ENCODE measurements at regions not wholly inside any gene's neighbourhood (a gene's known extent, or its start where the extent isn't known, plus 50 kb on each side); places are given as distances from the start of the nearest gene placed in this dataset.
"Not testable (repeated sequence)": the region's sequence is repeated elsewhere in the genome, so short reads cannot be mapped to it uniquely, and the experiment has no call there.

DNA sequence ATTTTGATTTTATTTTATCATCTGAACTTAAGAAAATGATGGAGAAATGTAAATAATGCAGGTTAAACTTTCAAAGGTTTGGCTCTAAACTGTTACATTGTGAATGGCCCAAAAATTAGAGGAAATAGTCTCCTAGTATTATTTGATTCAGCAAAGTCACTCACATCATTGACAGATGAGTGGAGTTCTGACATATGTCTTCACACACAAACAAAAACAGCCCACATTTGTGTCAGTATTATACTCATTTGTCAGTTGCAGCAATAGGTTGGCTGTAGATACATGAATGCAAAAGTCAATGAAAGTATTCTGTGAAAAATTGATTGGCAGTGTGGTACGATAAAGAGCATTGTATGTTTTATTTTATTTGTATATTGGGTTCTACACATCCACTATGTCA, 108.8 kb upstream of the BMPER start:
- H3K9ac ChIP-seq (ENCODE audit: low read length): no peak overlapping the region
- no peak overlapping the region for H2AFZ ChIP-seq (ENCODE audit: low read depth, low read length, poor library complexity, severe bottlenecking)
- H3K27me3 ChIP-seq (ENCODE audit: insufficient read depth, low read length): 0 out of 2 replicates have a peak, but pooled peaks cover 3% of the 10 kb centered on the region
- H3K4me3 ChIP-seq (replicated peaks in 1 of 2; ENCODE audit: low read depth in 1 of 2, low read length in 2 of 2): no peak overlapping the region
- ChIA-PET POLR2A (no interaction called here), RAD21 (ENCODE audit: low non-redundant PET in 1 of 2, low total read pairs in 2 of 2, uncharacterized antibody in 2 of 2, unreplicated experiment in 2 of 2) (no interaction called here), CTCF (no interaction called here)
- ATAC-seq: no peak
- H3K27ac ChIP-seq (ENCODE audit: low read depth, low read length): no peak overlapping the region
- no peaks in the 10 kb centered on the region for H3K79me2 ChIP-seq (ENCODE audit: insufficient read depth, low read length)
- no TSS peak for BruUV-seq (replicated peaks)
- H3K36me3 ChIP-seq (ENCODE audit: control insufficient read depth in 1 of 2, insufficient read depth in 2 of 2, low read length in 2 of 2): no peaks in the 10 kb centered on the region
- intact Hi-C loops (cut with micrococcal nuclease): no loop called here
- TF ChIP-seq, protein P1, sequence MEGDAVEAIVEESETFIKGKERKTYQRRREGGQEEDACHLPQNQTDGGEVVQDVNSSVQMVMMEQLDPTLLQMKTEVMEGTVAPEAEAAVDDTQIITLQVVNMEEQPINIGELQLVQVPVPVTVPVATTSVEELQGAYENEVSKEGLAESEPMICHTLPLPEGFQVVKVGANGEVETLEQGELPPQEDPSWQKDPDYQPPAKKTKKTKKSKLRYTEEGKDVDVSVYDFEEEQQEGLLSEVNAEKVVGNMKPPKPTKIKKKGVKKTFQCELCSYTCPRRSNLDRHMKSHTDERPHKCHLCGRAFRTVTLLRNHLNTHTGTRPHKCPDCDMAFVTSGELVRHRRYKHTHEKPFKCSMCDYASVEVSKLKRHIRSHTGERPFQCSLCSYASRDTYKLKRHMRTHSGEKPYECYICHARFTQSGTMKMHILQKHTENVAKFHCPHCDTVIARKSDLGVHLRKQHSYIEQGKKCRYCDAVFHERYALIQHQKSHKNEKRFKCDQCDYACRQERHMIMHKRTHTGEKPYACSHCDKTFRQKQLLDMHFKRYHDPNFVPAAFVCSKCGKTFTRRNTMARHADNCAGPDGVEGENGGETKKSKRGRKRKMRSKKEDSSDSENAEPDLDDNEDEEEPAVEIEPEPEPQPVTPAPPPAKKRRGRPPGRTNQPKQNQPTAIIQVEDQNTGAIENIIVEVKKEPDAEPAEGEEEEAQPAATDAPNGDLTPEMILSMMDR (IDR thresholded peaks at IDR 0.05 in 2 of 3, conservative IDR thresholded peaks at IDR 0.05 in 1 of 3; ENCODE audit: borderline replicate concordance in 1 of 3, insufficient read depth in 1 of 3, low read depth in 2 of 3, low read length in 2 of 3): no peak
- TF ChIP-seq SRF (IDR thresholded peaks at IDR 0.05; ENCODE audit: low read depth): no peak
- no peak for TF ChIP-seq EZH2 (IDR thresholded peaks at IDR 0.05)
- TF ChIP-seq CEBPB (IDR thresholded peaks at IDR 0.05; ENCODE audit: low read depth): no peak
- TF ChIP-seq SP1 (IDR thresholded peaks at IDR 0.05; ENCODE audit: low read depth): no peak
- TF ChIP-seq FOSL1 (IDR thresholded peaks at IDR 0.05; ENCODE audit: low read depth): no peak
- no peak for TF ChIP-seq POLR2AphosphoS5 (IDR thresholded peaks at IDR 0.05; ENCODE audit: low read depth, low read length)
- no peak for TF ChIP-seq YY1 (IDR thresholded peaks at IDR 0.05; ENCODE audit: extremely low read depth, insufficient replicate concordance, low read depth, low read length)
- no peak for TF ChIP-seq JUND (IDR thresholded peaks at IDR 0.05)
- TF ChIP-seq ZNF274 (IDR thresholded peaks at IDR 0.05; ENCODE audit: low read depth, low read length): no peak
- TF ChIP-seq CBX3 (IDR thresholded peaks at IDR 0.05; ENCODE audit: low read depth): no peak
- TF ChIP-seq ZFX (IDR thresholded peaks at IDR 0.05): no peak
- TF ChIP-seq, protein P2, sequence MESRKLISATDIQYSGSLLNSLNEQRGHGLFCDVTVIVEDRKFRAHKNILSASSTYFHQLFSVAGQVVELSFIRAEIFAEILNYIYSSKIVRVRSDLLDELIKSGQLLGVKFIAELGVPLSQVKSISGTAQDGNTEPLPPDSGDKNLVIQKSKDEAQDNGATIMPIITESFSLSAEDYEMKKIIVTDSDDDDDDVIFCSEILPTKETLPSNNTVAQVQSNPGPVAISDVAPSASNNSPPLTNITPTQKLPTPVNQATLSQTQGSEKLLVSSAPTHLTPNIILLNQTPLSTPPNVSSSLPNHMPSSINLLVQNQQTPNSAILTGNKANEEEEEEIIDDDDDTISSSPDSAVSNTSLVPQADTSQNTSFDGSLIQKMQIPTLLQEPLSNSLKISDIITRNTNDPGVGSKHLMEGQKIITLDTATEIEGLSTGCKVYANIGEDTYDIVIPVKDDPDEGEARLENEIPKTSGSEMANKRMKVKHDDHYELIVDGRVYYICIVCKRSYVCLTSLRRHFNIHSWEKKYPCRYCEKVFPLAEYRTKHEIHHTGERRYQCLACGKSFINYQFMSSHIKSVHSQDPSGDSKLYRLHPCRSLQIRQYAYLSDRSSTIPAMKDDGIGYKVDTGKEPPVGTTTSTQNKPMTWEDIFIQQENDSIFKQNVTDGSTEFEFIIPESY (IDR thresholded peaks at IDR 0.05; ENCODE audit: extremely low read depth, insufficient replicate concordance, low read length): no peak
- H3K4me1 ChIP-seq (ENCODE audit: control insufficient read depth in 1 of 2, insufficient read depth in 2 of 2, low read length in 2 of 2): no peaks in the 10 kb centered on the region
- H3K9me2 ChIP-seq (ENCODE audit: insufficient read depth): no peaks in the 10 kb centered on the region
- no peaks in the 10 kb centered on the region for H4K20me1 ChIP-seq (ENCODE audit: insufficient read depth)
- no peaks in the 10 kb centered on the region for H3K9me3 ChIP-seq (ENCODE audit: control insufficient read depth in 1 of 2, insufficient read depth in 1 of 2, low read depth in 1 of 2, low read length in 2 of 2)
- no peak overlapping the region for H3K4me2 ChIP-seq (ENCODE audit: low read length)
- DNase-seq (ENCODE audit: low read depth, low spot score): no peak

DNA sequence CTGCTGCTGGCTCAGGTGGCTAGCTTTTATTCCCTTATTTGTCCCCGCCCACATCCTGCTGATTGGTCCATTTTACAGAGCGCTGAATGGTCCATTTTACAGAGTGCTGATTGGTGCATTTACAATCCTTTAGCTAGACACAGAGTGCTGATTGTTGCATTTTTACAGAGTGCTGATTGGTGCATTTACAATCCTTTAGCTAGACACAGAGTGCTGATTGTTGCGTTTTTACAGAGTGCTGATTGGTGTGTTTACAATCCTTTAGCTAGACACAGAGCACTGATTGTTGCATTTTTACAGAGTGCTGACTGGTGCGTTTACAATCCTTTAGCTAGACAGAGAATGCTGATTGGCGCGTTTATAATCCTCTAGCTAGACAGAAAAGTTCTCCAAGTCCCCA, 107.8 kb upstream of the BMPER start:
- ATAC-seq: not testable (repeated sequence)

More for the DNA sequence above, 107.8 kb upstream of the BMPER start:
- H3K27me3 ChIP-seq (ENCODE audit: insufficient read depth, low read length); H3K9me2 ChIP-seq (ENCODE audit: insufficient read depth); H2AFZ ChIP-seq (ENCODE audit: low read depth, low read length, poor library complexity, severe bottlenecking); intact Hi-C loops (cut with micrococcal nuclease); H3K9ac ChIP-seq (ENCODE audit: low read length); CTCF ChIA-PET; H3K4me2 ChIP-seq (ENCODE audit: low read length); H3K27ac ChIP-seq (ENCODE audit: low read depth, low read length); RAD21 ChIA-PET (ENCODE audit: low non-redundant PET in 1 of 2, low total read pairs in 2 of 2, uncharacterized antibody in 2 of 2, unreplicated experiment in 2 of 2); H3K4me3 ChIP-seq (replicated peaks in 1 of 2; ENCODE audit: low read depth in 1 of 2, low read length in 2 of 2); H4K20me1 ChIP-seq (ENCODE audit: insufficient read depth); DNase-seq (ENCODE audit: low read depth, low spot score); H3K4me1 ChIP-seq (ENCODE audit: control insufficient read depth in 1 of 2, insufficient read depth in 2 of 2, low read length in 2 of 2); H3K79me2 ChIP-seq (ENCODE audit: insufficient read depth, low read length); H3K36me3 ChIP-seq (ENCODE audit: control insufficient read depth in 1 of 2, insufficient read depth in 2 of 2, low read length in 2 of 2); POLR2A ChIA-PET; BruUV-seq (replicated peaks); H3K9me3 ChIP-seq (ENCODE audit: control insufficient read depth in 1 of 2, insufficient read depth in 1 of 2, low read depth in 1 of 2, low read length in 2 of 2): not testable (repeated sequence)

All from HCT116 (cell line).